SK-MEL-5 (cell line): ENCODE measurements at regions not wholly inside any gene's neighbourhood (a gene's known extent, or its start where the extent isn't known, plus 50 kb on each side); places are given as distances from the start of the nearest gene placed in this dataset.

Experiments used
- DNase-seq: peaks from one replicate; pipeline ENCODE4 v3.0.0-alpha.2; 2016; ENCODE audit warnings: low read depth, low spot score
- in situ Hi-C: cut with HindIII; loops from 2 replicates; pipeline ENCODE4 v1.10.0; 2016; ENCODE audit warnings: low sequenced_read_pairs, high pct_unique_total_duplicates, low pct_unique_long_range_greater_than_20kb

DNA sequence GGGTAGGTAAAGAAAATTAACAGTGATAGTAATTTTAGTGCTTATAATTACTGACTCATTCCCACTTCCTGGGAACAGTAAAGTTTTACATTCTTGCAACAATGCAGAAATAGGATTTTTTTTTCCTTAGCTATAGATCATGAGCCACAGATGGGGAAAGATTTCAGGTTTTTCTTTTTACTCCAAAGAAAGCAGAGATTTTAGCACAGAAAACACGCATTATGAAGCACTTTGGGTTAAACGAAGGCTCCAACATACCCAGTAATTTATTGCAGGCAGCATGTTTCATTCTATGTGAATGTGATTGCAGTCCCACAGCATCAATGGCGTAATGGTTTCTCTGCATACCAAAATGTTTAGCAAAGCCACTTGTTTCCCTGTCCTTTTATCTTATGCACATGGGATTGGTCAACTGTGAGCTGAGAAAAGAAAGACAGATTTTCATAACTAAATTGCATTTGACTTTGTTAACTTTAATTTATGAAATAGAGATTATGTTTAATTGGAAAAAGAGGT, 124.6 kb upstream of the E2F7 start:
- no peak for DNase-seq
- in situ Hi-C loops = no loop called here

DNA sequence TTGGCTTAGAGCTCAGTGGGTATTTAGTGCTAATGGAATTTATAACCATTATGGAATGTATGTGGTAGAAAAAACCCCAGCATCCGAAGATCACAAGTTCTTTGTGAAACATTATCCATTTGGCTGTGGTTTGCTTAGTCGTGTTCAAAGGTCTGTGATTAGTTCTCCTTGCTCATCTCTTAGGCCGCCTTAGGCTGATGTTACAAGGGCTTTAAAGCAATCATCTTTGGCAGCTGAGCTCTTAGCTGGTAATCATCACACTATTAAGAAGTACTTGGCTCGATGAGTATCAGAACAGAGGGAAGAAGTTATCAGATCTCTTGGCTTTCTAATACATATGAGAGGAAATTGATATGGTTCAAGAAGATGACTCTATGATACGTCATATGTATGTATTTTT, 124.1 kb upstream of the E2F7 start:
- DNase-seq = no peak
- in situ Hi-C loops = no loop called here

DNA sequence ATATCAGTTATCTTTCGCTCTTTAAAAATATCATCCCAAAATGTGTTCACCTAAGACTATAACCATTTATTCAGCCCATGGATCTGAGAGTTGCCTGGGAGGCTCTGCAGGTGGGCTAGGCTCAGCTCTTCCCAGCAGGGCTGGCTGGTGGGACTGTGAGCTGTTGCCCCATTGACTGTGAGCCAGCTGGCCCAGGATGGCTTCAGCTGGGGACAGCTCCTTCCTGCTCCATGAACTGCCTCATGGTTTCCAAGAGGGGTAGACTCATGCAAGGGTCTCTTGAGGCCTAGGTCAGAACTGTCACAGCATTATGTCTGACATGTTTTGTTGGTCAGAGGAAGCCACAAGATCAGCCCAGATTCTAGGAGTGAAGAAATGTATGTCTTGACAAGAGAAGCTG, 114.1 kb upstream of the E2F7 start:
- DNase-seq = no peak
- in situ Hi-C loops = no loop called here

- in situ Hi-C loops = no loop called here
- DNase-seq = no peak
Observed at GRCh38 chr12:77167801-77168200, 102.4 kb upstream of the E2F7 start.

DNA sequence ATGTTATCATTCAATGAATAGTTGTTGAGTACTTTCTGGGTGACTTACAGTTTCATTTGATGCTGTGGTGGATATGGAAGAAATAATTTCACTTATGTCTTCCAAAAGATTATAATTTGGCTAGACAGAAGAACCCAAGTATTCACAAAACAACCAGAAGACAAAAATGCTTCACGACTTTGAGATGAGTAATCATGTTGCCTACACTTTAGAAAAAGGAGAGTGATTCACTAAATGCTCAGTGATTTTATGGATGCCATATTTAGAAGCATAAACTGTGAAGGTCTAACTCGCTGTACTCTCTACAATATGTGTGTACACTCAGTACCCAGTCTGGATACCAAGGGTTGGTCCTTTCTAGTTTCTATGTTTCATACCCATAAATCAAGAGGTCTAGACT, 101.3 kb upstream of the E2F7 start:
- no peak for DNase-seq
- in situ Hi-C loops = no loop called here

DNA sequence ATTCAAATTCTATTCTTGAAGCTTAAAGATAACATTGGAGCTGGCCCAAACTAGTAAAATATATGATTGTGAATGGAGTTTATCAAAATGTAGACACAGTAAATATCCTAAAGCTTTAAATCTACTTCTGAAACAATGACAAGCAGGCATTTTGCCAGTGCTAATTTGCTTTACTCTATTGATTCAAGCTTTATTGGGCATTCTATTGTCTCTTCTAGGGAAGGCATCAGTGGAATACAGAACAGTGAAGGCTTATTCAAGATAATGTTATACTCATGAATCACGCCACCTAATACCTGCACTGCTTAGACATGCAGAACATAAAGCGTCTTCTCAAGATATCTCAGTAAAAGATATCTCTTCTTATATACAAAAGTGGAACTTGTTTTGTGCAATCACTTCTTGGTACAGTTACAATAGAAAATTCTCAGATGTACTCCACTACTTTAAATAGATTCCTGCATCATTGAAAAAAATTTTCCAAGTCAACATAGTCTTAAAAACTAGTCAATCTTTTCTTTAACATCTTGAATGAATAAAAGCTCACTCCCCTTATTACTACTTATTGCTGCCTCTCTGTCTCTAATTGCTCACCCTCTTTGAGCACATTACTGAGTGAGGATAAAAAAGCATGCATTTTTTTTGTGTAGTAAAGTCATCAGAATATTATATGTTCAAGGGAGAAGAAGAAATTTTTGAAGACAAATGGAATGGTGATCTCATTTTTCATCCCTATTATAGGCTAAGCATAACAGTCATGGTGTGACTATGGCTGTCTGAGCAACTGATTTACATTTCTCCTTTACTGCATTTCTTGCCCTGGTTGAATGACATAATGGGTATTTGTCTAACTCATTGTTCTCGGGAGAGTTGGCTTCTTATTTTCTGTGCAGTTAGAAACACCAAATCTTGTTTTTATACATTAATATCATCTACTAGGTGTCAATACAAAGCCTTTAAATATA, 98.0 kb upstream of the E2F7 start:
- in situ Hi-C loops = no loop called here
- DNase-seq = no peak

- DNase-seq = no peak
- in situ Hi-C loops = no loop called here
Observed at GRCh38 chr12:77161944-77162343, 96.6 kb upstream of the E2F7 start.

GRCh38 chr12:77160931-77161330, 95.6 kb upstream of the E2F7 start:
- in situ Hi-C loops = no loop called here
- DNase-seq = no peak

GRCh38 chr12:77153706-77154105, 88.3 kb upstream of the E2F7 start:
- in situ Hi-C loops = no loop called here
- no peak for DNase-seq

GRCh38 chr12:77152623-77153193, 87.3 kb upstream of the E2F7 start:
- DNase-seq = peak; percentile 77
- in situ Hi-C loops = no loop called here

GRCh38 chr12:77151030-77151429, 85.7 kb upstream of the E2F7 start:
- in situ Hi-C loops = no loop called here
- no peak for DNase-seq

GRCh38 chr12:77133566-77133965, 68.2 kb upstream of the E2F7 start:
- DNase-seq = peak; percentile 41

DNA sequence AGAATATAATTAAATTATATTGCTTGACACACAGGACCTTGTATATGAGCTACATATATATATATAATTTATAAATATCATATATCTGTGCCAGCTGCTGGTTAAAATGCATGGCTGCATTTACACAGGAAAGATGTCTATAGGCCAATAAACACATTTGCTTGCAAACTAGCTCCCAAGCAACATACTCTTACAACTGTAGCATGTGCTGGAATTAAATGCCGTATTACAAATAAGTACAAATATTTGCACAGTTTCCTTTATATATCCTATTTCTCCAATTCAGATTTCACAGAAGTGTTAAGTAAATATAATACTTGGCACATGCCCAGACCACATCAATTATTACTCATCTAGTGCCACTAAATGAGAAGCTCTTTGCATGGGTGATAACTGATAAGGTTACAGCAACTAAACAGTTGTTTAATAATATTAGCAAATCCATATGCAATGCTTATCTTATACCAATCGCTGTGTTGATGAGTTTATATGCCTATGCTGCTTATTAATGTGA, 66.7 kb upstream of the E2F7 start:
- no peak for DNase-seq
- in situ Hi-C loops = no loop called here

More at GRCh38 chr12:77133566-77133965, 68.2 kb upstream of the E2F7 start:
- in situ Hi-C loops = no loop called here

DNA sequence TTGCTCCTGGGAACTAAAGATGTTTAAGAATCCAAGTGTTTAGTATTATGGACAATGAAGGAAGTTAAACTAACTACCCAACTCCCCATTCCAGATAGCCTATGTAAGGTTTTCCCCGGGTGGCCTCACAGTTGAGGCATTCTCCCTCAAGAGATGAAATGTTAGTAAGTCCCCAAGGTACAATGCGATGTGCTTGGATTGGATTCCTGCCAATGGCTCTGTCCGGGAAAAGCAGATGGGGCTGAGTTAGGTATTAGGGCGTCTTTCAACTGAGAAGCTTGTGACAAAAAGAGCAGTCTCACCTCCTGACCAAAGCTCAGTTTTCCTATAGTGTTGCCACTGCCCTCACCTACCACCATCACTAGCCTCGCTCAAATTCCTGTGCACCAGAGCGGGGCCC, 64.8 kb upstream of the E2F7 start:
- in situ Hi-C loops = no loop called here
- no peak for DNase-seq

DNA sequence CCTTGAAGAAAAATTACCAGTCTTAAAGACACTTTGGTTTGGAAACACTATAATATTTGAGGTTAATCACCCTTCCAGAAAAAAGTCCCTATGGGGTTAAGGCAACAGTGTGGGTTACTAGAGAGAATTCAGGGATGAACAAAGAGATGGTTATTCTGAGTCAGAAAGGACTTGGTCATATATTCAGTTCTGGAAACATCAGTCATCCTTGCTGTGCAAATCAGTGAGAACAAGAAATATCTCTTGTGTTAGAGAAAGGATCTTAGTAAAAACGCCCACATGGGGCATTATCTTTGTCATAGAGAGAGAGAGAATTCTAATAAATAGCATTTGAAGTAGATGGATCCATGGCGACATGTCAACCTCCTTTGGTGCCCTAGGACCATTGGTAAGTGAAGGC, 59.4 kb upstream of the E2F7 start:
- peak; percentile 70 for DNase-seq
- in situ Hi-C loops = no loop called here

DNA sequence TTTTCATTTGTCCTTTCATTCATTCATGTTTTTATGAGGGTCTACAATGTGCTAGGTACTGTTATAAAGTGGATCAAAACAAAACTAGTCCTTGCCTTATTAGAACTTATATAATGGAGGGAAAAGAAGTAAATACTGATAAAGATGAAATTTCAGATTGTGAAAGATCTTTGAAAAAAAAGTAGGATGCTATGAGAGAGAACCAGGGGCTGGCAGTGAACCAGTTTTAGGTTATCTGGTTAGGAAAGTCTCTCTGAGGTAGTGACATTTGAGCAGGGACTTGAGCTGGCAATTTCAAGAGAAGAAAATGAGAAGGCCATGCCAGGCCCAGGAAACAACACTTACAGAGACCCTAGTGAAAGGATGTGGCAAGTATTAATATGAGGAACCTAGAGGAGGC, 57.3 kb upstream of the E2F7 start:
- in situ Hi-C loops = no loop called here
- DNase-seq = no peak

- in situ Hi-C loops = no loop called here
- peak; percentile 79 for DNase-seq
Observed at GRCh38 chr12:77122236-77122635, 56.9 kb upstream of the E2F7 start.

DNA sequence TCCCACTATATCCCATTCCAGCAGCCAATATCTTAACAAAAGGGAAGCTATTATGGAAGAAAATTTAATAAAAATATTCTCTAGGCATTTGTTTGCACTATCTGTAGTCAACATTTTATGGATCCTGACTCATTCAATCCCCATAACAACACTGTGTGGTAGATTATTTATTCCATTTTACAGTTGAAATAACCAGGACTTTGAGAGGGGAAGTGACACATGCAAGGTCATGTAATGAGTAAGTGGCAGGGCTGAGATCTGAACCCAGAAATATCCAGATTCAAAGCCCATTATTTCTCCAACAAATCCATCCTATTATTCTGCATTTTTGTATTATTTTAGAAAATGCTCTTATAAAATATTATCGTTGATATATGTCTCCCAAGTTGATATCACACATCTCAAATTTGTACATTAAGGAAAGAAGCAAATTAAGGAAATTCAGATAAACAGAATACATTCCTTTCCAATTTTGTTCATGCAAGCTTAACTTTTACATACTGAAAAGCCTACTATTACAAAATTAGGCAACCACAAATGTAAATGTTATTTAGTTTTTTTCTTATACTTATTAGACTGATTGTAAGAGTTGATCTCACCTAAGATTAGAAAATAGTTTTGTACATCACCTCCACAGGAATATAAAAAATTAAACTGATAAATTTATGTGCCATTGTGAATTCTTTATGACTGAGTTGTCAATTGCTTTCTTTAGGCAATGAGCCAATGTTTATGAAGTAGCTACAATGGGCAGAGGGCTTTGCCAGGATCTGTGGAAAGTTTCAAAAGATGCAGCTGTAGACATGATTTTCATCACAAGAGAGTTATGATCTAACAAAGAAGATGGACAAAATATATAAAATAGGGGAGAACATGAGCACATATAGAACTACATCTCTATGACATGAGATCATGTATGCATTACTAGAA, 55.1 kb upstream of the E2F7 start:
- in situ Hi-C loops = no loop called here
- DNase-seq = no peak
